ENCODE measurements at regions not wholly inside any gene's neighbourhood (a gene's known extent, or its start where the extent isn't known, plus 50 kb on each side); places are given as distances from the start of the nearest gene placed in this dataset.

DNA sequence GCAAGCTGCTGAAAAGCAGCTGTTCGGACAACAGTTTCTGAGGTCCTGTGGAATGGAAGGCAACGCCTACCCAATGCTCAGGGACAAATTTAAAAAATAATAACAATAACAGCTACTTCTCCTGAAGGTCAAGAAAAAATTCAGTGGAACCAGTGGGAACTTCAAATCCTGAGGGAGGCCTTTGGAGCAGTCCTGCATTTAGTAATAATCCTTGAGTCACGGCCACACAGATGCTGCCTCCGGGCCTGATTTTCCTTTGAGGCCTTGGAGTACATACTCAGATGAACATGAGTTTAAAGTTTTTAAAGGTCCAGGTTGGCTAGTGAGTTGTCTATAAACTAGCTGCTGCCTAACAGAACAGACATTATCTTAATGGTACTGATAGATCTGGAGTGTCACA is 268.0 kb downstream of the MSRB3 start:
- no peak overlapping the region for H3K27ac ChIP-seq
- TF ChIP-seq, protein P1, sequence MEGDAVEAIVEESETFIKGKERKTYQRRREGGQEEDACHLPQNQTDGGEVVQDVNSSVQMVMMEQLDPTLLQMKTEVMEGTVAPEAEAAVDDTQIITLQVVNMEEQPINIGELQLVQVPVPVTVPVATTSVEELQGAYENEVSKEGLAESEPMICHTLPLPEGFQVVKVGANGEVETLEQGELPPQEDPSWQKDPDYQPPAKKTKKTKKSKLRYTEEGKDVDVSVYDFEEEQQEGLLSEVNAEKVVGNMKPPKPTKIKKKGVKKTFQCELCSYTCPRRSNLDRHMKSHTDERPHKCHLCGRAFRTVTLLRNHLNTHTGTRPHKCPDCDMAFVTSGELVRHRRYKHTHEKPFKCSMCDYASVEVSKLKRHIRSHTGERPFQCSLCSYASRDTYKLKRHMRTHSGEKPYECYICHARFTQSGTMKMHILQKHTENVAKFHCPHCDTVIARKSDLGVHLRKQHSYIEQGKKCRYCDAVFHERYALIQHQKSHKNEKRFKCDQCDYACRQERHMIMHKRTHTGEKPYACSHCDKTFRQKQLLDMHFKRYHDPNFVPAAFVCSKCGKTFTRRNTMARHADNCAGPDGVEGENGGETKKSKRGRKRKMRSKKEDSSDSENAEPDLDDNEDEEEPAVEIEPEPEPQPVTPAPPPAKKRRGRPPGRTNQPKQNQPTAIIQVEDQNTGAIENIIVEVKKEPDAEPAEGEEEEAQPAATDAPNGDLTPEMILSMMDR (IDR thresholded peaks at IDR 0.05) = no peak
- TF ChIP-seq ZFX (IDR thresholded peaks at IDR 0.05; ENCODE audit: borderline replicate concordance) = no peak

DNA sequence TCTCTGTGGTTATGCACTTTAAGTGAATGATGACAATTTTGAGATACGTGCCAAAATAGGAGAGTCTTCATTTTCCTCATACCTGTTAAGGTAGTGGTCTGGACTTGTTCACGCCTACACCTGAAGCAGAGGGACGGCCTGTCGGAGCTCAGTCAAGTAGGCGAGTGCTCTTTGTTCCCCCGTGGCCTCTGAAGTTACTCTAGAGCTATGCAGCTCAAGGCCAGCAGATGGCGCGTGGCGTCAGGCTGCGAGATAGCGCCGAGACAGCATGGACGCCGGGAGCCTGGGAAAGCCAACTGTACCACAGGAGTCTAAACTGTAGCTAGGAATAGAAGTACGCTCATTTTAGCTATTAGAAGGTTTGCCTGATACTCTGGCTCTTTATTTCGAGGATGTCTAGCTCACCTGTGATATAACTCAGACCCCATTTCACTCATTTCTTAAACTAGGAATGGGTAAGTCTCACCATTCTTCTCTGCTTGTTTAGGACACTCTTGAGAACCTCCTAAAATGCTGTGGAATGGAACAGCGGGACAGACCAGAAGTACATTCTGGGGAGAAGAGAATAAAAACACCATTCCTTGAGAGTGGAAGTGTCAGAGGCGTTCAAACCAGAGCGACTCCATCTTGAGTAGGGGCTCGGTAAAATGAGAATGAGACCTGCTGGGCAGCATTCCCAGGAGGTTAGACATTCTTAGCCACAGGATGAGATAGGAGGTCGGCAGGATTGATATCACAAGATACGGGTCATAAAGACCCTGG is 267.4 kb upstream of the HMGA2 start:
- TF ChIP-seq, protein P1 (IDR thresholded peaks at IDR 0.05) = peak; percentile 99
- no peak for TF ChIP-seq ZFX (IDR thresholded peaks at IDR 0.05; ENCODE audit: borderline replicate concordance)
- H3K27ac ChIP-seq = no peak overlapping the region

DNA sequence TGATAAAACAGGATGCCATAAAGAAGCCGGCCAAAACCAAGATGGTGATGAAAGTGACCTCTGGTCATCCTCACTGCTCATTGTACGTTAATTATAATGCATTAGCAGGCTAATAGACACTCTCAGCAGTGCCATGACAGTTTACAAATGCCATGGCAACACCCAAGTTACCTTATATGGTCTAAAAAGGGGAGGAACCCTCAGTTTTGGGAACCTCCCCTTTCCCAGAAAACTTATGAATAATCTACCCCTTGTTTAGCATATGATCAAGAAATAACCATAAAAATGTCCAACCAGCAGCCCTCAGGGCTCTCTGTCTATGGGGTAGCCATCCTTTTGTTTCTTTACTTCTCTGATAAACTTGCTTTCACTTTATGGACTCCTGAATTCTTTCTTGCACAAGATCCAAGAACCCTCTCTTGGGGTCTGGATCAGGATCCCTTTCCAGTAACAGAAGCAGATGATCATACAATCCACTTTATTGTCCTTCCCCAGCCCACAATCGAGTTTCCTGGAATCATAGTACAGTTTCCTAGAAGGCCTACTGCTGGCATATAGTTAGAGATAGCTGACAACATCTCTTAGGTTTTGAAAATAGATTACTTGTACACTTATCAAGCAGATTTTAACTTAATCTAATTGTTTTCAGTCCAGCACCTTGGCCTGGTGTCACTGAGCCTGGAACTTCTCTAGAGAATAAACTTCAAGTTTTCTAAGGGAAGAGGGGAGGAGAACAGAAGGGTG is 266.7 kb upstream of the HMGA2 start:
- no peak for TF ChIP-seq ZFX (IDR thresholded peaks at IDR 0.05; ENCODE audit: borderline replicate concordance)
- TF ChIP-seq, protein P1 (IDR thresholded peaks at IDR 0.05) = no peak
- no peak overlapping the region for H3K27ac ChIP-seq

DNA sequence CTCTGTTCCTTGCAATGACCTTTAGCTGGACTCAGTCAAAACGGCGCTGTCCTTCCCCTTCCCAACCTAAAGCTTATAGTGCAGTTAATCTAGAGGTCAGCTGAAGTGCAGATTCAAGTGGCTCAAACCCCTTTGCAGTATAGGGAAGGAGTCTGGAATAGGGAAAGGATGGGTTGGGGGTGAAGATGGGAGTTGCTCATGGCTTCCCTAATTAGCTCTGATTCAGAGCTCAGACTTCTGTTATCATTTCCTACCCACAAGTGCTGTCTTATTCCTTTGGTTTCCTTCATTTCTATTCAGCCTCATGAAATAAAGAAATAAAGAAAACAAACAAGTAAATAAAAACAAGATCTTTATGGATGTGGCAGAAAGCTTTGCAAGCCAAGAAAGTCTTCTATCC is 264.0 kb upstream of the HMGA2 start:
- TF ChIP-seq, protein P1 (IDR thresholded peaks at IDR 0.05) = no peak
- no peak for TF ChIP-seq ZFX (IDR thresholded peaks at IDR 0.05; ENCODE audit: borderline replicate concordance)

DNA sequence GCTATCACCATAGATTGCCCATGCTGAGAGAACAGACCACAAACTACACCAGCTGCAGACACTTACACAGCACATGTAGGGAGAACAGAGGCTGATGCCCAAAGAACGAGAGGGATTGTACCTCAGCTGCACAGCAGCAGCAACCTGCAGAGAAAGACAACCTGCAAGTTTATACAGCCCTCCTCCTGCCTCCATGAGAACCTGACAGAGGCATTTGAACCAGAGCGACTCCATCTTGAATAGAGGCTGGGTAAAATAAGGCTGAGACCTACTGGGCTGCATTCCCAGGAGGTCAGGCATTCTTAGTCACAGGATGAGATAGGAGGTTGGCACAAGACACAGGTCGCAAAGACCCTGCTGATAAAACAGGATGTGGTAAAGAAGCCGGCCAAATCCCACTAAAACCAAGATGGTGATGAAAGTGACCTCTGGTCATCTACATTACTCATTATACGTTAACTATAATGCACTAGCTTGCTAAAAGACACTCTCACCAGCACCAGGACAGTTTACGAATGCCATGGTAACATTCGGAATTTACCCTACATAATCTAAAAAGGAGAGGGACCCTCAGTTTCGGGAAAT is 262.4 kb upstream of the HMGA2 start:
- H3K27ac ChIP-seq = no peak overlapping the region
- no peak for TF ChIP-seq ZFX (IDR thresholded peaks at IDR 0.05; ENCODE audit: borderline replicate concordance)
- TF ChIP-seq, protein P1 (IDR thresholded peaks at IDR 0.05) = no peak

More for the DNA sequence above, 264.0 kb upstream of the HMGA2 start:
- H3K27ac ChIP-seq = no peak overlapping the region

DNA sequence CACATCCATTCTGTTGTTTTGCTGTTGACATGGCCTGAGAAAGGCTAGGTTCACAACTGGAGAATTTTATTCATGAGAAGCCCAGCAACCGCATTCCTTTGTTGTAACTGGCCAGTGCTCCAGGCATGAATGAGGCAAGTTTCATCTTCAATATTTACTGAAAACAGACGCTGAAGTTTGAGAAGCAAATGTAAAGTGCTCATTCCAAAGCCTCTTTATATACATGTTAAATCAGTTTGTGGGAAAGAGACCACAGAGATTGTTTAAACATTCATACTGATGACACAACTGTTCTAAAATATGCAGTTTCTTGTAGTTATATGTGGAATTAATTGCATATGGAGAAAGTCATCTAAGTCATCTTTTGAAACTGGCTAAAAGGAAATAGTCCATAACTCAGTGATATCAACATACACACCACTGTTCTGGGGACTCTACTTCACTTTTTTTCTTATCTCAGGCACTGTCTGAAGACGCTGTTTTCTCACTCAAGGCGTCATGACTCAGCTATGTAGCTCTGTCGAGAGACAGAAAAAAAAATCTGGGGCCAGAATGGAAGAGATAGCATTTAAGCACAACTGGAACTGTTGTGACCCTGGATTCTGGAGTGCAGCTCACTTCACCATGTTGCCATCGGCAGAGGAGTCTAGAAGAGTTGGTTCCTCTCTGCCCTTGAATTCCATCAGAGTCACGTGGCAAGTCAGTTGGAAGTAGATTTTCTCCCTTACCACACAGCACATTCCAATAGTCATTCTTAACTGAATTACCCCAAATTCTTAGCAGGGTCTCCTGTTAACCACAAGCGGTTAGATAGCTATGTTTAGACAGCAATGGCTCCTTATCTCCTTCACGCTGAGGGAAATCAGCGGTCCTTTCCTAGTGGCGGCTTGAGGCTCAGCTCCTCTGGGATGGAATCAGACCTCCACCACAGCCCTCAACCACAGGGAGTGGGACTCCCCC is 258.4 kb upstream of the HMGA2 start:
- TF ChIP-seq, protein P1 (IDR thresholded peaks at IDR 0.05) = no peak
- H3K27ac ChIP-seq = no peak overlapping the region

Measured in 22Rv1 (cell line).